ENCODE measurements at regions not wholly inside any gene's neighbourhood (a gene's known extent, or its start where the extent isn't known, plus 50 kb on each side); places are given as distances from the start of the nearest gene placed in this dataset.

- no peak for FAIRE-seq
- no peak for DNase-seq (ENCODE audit: low read depth in 1 of 2, low spot score in 1 of 2)
- TF ChIP-seq FOSB (CRISPR knock-in tag; IDR thresholded peaks at IDR 0.05) (no peak), JUNB (IDR thresholded peaks at IDR 0.05) (no peak), SMC3 (IDR thresholded peaks at IDR 0.05) (no peak), GATA3 (IDR thresholded peaks at IDR 0.05; ENCODE audit: borderline replicate concordance) (no peak), HOXB5 (CRISPR knock-in tag; IDR thresholded peaks at IDR 0.05) (no peak), EHMT2 (IDR thresholded peaks at IDR 0.05; ENCODE audit: low read depth) (no peak), KDM1A (IDR thresholded peaks at IDR 0.05; ENCODE audit: low read depth) (no peak), EP300 (IDR thresholded peaks at IDR 0.05) (no peak), MYC (IDR thresholded peaks at IDR 0.05; ENCODE audit: borderline replicate concordance, low read length) (no peak), CBX2 (IDR thresholded peaks at IDR 0.05; ENCODE audit: borderline replicate concordance, low read depth) (no peak), HOXA7 (CRISPR knock-in tag; IDR thresholded peaks at IDR 0.05) (no peak), CHD2 (IDR thresholded peaks at IDR 0.05; ENCODE audit: low read length, partially characterized antibody) (no peak), E2F6 (IDR thresholded peaks at IDR 0.05; ENCODE audit: borderline replicate concordance, low read depth) (no peak), POLR2A (IDR thresholded peaks at IDR 0.05; ENCODE audit: low read length) (no peak), REST (IDR thresholded peaks at IDR 0.05) (no peak), HOXB13 (CRISPR knock-in tag; IDR thresholded peaks at IDR 0.05; ENCODE audit: low read depth) (no peak), ZFP36 (IDR thresholded peaks at IDR 0.05; ENCODE audit: borderline replicate concordance, partially characterized antibody) (no peak), NR3C1 (IDR thresholded peaks at IDR 0.05) (no peak), USF2 (IDR thresholded peaks at IDR 0.05) (no peak)
- ChIA-PET POLR2A (no interaction called here), CTCF (no interaction called here)
- no peak overlapping the region for H3K27ac ChIP-seq
- 36% methylated on average over 1 of the region's 1 CpG for WGBS (ENCODE audit: missing lambda C conversion rate)
- no peak for ATAC-seq
- H3K9me3 ChIP-seq: no peaks in the 10 kb centered on the region
- H3K4me3 ChIP-seq: no peak overlapping the region
- no peak overlapping the region for H3K4me2 ChIP-seq
- no peaks in the 10 kb centered on the region for H3K4me1 ChIP-seq
These were observed 529.0 kb downstream of the ANKRD7 start for GRCh38 chr7:118753479-118753878.

GRCh38 chr7:118754608-118755007 lies 530.1 kb downstream of the ANKRD7 start:
- Histone ChIP-seq H3K9me3 (no peaks in the 10 kb centered on the region), H3K4me1 (no peaks in the 10 kb centered on the region), H3K27ac (no peak overlapping the region), H3K4me2 (no peak overlapping the region), H3K4me3 (no peak overlapping the region)
- DNase-seq (ENCODE audit: low read depth in 1 of 2, low spot score in 1 of 2) (no peak), ATAC-seq (no peak), FAIRE-seq (no peak)
- TF ChIP-seq ZC3H11A (IDR thresholded peaks at IDR 0.05) (no peak), HDAC2 (IDR thresholded peaks at IDR 0.05) (no peak), GATA3 (IDR thresholded peaks at IDR 0.05; ENCODE audit: borderline replicate concordance) (no peak), HES2 (IDR thresholded peaks at IDR 0.05) (no peak)
- CTCF ChIA-PET: no interaction called here
- POLR2A ChIA-PET: no interaction called here
- WGBS (ENCODE audit: missing lambda C conversion rate): 7% methylated on average over 3 of the region's 3 CpGs
